Fibroblast of skin of back (primary cell): ENCODE measurements at regions not wholly inside any gene's neighbourhood (a gene's known extent, or its start where the extent isn't known, plus 50 kb on each side); places are given as distances from the start of the nearest gene placed in this dataset.
"Not testable (repeated sequence)": the region's sequence is repeated elsewhere in the genome, so short reads cannot be mapped to it uniquely, and the experiment has no call there.

Experiments used
- DNase-seq: peaks from one replicate; pipeline ENCODE4 v3.0.0-alpha.2; 2013

DNA sequence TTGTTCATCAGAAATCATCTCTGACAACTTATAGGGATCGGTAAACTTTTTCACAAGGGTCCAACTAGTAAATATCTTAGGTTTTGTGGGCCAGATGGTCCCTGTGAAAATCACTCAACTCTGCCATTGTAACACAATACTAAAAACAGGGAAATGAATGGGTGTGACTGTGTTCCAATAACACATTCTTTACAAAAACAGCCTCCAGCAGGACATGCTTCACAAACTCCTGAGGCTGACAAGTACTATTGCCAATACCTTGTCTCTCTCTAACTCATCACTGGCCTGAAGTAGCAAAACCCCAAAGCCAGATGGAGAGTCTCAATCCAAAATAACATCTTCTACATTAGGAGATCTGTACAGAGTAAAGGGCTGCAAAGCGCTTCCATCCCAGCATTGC lies 312.3 kb downstream of the TOX3 start:
- DNase-seq = no peak

DNA sequence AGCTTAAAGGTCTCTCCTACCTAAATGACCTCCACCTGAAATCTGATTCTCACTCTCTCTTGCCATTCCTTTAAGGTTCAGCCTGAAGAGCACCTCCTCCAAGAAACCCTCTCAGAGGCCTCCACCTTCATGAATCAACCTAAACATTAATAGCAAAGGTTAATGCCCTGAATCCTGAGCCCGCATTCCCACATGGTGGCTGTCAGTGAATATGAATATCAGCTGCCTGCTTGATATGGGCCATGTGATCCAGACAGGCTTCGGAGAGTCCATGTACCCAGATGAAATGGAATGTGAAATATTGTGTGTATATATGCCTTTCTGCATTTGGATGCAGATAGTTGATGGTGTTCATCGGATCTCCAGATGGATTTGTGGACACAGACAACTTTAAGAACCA lies 317.5 kb downstream of the TOX3 start:
- DNase-seq = no peak

DNA sequence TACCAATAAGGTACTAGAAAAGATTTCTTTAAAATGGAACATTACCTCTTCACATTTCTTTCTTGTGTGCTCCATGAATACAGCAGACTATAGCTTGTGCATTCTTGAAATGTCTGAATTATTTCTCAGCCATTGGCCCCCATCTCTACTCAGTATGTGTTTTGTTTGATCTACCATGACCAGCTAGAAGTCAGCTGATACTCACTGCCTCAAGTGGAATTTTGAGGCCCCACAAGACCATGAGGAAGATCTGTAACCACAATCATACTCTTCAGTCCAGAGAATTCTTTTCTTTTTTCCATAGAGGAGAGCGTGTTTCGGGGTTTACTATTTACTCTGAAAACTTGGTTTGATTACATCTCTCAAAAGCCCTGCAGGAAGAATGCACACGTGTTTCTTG lies 319.1 kb downstream of the TOX3 start:
- peak; percentile 7 for DNase-seq

DNA sequence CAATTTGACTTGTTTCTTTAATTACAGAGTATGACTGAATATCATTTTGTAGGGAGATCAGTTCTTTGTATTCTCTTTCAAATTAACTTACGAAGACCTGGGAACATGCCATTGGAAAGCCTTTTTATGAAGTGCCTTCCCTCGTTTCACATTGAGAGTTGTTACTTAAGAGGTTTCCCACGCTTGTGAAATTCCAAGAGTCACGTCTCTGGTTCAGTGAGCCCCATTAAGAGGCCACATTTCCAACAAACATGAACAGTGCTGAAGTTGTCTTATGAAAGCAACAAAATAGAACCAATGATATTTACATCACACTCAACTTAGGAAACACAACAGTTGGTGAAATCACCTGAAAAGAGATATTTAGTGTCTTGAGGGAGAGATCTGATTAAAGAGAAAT lies 334.1 kb downstream of the TOX3 start:
- no peak for DNase-seq

- no peak for DNase-seq
Measured at GRCh38 chr16:52209227-52209626, 337.7 kb downstream of the TOX3 start.

DNA sequence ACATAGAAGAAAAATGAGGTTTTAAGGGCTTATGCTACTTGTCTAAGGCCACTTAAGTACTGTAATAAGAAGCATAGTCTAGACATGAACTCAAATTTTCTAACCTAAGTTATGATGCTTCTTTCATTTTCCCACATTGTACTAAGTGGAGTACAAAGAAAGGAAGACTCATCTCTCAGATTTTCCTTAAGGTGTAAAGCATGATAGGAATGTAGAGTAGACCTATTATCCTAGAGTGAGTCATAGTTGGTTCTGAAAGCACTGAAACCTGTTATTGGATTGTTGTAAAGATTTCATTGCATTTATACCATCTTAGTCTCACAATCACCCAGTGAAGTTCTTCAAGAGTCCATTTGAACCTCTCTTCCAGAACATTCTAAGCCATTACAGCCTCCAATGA lies 343.8 kb downstream of the TOX3 start:
- DNase-seq = no peak

- DNase-seq = no peak
Measured at GRCh38 chr16:52193441-52193840, 353.5 kb downstream of the TOX3 start.

DNA sequence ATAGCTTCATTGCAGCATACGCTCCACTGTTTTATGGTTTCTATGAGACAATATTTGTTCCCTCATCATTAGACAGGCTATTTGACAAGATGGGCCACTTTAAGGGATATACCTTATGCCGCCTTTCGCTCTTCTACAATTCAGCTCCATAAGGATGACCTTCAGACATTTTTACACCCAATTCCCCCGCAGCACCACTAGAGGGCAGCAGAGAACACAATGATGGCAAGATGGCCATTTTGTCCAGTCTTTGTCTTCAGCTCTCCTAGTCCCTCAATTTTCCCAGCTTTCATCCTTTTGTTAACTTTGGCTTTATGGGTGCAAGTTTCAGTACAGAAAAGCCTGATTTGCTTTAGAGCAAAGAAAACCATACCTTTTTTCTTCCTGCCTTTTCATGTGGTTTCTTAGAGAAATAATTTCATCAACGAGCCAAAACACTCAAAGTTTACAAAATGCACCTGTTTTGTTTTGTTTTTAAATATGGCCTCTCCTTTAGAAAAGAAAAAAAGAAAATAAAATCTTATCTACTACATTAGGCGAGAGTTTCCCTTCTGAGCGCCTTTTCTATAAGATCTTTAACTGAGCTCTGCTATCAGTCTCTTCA lies 355.3 kb downstream of the TOX3 start:
- DNase-seq = peak; percentile 54

DNA sequence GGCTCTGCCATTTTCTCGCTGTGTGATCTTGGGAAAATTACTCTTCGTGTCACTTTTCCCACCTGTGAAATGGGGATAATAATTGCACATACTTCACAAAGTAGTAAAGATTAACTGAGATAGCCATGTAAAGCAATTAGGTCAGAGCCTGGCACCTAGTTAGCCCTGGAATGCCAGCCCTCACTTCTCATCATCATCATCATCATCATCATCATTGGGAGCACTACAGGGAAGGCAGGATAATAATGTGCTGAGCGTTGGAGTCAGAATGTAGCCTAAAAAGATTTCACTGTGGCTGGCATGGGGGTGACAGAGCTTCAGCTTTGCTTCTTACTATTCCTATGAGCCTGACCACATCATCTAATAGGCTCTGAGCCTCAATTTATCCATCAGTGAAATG lies 362.6 kb downstream of the TOX3 start:
- DNase-seq = no peak

- no peak for DNase-seq
Measured at GRCh38 chr16:52182840-52183239, 364.1 kb downstream of the TOX3 start.

DNA sequence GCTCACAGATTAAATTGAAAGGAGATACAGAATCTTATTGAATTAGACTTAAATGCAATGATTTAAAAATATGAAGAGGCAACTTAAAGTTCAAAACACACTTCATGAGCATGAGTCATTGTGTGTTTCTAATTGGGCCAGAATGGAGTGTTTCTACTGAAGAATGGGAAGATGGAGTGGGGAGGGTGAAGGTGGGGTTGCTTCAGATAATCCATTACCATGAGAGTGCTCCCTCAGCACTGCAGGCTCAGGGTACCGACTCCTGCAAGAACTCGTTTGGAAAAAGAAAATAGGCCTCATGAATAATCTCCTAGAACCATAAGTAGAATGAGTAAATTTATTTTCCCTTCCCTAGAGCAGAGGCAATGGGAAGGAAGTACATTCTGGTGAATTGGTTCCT lies 372.8 kb downstream of the TOX3 start:
- no peak for DNase-seq

DNA sequence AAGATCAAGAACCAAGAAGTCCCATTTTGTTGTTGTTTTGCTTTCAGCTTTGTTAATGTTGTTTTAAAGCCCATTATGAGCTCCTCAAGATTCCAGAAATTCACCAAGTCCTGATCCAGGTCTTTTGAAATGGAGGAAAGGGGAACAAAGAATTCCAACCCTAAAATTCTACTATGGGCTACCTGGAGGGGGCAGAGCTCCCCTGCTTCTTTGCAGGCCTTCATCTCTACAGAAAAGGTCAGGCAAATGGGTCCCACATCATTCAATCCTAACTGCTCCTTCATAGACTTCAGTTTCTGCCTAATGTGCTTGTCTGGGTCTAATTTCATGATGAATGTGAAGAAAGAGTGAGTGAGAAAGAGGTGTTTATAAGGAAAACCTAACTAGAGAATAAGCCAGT lies 375.5 kb downstream of the TOX3 start:
- DNase-seq = no peak

- DNase-seq = no peak
Measured at GRCh38 chr16:52167328-52167727, 379.6 kb downstream of the TOX3 start.

DNA sequence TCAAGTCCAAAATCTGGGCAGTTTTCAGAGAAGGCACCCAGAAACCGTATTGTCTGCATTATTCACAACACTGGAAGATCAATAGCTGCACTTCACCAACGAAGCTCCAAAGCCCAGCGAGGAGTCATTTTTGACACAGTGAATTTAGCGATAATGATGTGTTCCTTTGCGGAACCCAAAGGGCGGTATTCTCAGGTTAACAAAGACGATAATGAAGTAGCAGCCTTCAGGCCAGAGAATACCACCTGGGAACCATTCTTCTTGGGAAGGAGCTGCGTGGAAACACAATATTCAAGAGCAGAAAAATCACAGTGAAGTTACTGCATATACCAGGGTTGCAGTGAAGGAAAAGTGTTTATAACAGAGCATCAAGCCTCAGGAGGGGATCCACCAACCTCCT lies 381.0 kb downstream of the TOX3 start:
- no peak for DNase-seq

DNA sequence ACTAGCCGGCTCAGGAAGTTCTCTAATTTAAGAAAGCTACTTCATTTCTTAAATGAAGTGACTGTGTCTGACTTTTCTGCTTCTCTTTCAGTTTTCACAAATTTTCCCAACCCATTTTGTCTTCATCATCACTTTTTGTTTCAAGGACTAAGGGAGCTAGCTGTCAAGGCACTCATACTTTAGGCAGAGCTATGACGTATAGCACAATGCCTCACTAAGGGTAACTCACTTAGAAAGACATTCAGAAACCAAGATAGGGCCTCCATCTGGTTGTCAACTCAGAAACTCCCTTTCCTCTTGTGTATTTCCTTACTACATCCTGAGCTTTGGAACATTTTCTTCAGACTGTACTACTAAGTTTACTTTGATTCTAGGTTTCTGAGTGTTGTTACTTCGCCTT lies 397.9 kb downstream of the TOX3 start:
- DNase-seq = no peak

DNA sequence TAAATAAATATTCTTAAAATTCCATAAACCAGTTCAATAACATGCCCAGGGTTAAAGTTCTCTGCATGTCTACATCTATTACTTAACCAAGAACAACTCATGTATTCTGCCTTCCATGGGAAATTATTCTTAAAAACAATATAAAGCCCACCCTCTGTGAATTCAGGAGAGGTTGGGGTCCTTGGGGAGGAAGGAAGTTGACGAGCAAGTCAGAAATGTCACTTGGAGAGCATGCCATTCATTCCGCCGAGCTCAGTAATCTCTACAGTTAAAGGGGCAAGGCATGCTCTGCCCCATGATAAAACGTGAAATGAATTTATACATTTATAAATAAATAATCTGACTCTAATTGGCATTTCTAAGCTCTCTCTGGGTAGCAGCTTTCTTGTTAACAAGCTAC lies 405.1 kb downstream of the TOX3 start:
- peak; percentile 32 for DNase-seq

- no peak for DNase-seq
Measured at GRCh38 chr16:52128361-52128760, 418.6 kb downstream of the TOX3 start.

GRCh38 chr16:52123842-52124241 lies 423.1 kb downstream of the TOX3 start:
- DNase-seq = no peak

DNA sequence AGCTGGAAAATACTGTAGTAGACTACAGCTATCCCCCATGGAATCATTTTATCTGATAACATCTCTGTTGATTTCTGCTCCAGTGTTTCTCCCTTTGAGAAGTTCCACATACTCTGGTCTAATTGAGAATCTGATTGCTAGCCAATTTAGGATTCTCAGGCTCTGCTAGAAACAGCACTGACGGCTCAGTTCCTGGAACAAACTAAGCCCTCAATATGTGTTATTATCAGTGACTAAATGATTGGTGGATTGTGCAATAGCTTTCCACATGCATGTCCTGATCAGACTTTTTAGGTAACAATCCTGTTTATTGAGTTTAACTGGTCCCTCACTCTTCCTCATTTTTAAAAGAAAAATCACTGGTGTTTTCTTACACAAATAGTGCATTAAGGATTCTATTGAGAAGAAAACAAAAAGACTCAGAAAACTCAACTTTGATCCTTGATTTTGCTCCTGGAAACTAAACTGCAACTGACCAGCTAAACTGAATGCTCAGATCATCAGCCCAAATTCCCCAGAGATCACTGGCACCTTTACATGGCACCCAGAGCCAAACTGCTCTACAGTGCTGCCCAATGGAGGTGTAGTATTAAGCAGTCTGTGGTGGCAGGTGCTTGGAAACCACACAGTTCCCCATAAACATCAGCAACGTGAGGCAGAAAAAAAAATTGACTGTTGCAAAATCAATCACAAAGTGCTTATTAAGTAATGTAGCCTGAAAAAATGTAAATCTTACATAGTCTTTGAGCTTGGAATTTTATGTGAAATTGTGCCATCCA lies 423.7 kb downstream of the TOX3 start:
- DNase-seq = no peak

- DNase-seq = no peak
Measured at GRCh38 chr16:52117171-52117570, 429.8 kb downstream of the TOX3 start.

DNA sequence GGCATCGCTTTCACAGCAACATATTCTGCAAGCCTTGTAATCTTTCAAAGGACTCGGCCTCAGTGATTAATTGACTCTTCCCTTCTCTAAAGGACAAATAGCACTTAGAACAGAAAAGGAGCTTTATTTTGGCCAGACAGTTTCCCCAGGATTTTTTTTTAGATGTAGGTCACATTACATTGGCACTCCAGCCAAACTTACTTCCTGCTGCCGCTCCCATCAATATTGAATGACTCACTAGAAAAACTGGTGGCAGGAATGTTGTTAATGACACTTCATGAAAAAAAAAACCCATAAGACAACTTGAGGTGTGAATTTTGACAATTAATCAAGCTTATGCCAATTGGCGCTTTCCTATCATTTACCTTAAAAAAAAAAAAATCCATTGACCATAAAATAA lies 432.6 kb downstream of the TOX3 start:
- peak; percentile 30 for DNase-seq

GRCh38 chr16:52113533-52114183 lies 433.3 kb downstream of the TOX3 start:
- peak; percentile 1 for DNase-seq

DNA sequence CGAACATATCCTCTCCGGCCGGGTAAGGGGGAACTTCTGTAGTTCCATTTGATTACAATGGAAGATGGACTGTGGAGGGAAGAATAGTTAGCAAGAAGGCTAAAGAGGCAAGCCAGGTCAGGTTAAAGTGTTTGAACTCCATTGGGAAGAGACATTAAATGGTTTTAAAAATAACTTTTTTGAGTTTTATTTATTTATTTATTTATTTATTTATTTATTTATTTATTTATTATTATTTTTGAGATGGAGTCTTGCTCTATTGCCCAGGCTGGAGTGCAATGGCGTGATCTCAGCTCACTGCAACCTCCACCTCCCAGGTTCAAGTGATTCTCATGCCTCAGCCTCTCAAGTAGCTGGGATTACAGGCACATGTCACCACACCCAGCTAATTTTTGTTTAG lies 441.9 kb downstream of the TOX3 start:
- DNase-seq = not testable (repeated sequence)

GRCh38 chr16:52103791-52104190 lies 443.2 kb downstream of the TOX3 start:
- no peak for DNase-seq
